NCI-H2029 treated with DMSO at 0.1 percent for 48 hours (cell line): ENCODE measurements at regions not wholly inside any gene's neighbourhood (a gene's known extent, or its start where the extent isn't known, plus 50 kb on each side); places are given as distances from the start of the nearest gene placed in this dataset.

ENCODE experiments used
- DNase-seq: peaks from one replicate; lab custom pipeline; 2025; lab: John Stamatoyannopoulos, UW

DNA sequence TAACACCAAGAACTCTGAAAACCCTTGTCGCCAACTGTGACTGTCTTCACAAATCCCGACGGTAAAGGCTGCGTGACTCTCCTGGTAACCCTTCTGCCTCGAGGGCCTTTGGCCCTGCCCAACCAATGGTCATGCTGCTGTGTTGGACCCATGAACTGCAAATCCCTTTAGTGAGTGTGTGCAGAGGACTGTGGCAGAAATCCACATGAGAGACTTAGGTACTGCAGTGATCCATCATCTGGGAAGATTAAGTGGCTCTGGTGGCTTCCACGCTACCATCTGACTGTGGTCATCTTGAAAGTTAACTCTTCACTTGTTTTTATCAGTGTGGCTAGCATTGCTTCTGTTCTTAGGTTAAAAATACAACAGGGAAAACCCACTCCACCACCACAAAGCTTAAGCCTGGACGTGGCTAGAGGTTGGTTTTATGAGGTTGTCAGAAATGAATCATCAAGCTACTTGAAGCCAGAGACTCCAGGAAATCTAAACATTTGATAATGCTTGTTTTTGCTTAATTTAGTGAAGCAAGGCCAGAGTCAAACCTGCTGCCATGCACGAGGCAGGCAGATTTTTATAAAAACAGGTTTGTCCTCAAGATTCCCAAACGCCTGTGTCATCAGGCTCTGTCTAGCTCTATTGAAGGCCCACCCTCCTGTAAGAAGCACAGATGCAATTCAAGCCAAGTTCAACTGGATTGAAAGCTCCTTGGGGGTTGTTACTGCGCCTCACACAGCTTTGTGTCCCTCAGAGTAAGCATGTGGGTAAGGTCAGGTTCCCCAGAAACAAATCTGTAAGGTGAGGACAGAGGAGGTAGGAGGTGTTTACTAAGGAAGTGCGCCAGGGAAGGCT is 52.7 kb upstream of the ERCC6L2 start:
- DNase-seq = no peak

DNA sequence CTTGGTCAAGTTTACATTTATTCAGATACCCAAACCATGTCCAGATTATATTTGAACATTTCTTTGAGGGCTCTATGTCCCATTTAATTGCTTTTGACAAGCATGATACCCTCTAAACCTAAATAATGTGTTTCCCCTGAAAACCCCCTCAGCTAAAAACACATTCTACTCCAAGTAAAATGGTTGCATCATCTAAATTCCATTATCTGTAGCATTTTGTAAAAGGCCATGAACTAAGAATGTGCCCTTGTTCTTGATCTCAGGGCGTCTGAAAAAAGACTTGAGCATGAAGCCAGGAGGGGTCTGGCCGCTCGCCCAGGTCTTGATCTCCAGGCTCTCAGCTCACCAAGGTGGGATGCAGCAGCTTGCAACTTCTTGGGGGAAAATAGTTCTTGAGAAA is 53.5 kb upstream of the ERCC6L2 start:
- DNase-seq = no peak

DNA sequence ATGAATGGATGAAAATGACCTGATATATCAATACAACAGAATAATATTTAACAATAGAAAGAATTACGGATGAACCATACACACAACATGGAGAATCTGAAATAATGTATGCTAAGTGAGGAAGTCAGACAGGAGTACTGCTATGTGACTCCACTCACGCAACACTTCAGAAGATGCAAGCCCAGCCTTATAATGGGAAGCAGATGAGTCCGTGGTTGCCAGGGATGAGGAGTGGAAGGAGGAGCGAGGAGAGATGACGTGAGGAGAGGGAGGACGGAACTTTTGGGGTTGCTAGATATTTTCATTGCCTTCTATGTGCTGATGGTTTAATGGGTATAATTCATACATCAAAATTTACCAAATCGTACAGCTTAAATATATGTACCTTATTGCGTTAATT is 55.4 kb upstream of the ERCC6L2 start:
- no peak for DNase-seq

DNA sequence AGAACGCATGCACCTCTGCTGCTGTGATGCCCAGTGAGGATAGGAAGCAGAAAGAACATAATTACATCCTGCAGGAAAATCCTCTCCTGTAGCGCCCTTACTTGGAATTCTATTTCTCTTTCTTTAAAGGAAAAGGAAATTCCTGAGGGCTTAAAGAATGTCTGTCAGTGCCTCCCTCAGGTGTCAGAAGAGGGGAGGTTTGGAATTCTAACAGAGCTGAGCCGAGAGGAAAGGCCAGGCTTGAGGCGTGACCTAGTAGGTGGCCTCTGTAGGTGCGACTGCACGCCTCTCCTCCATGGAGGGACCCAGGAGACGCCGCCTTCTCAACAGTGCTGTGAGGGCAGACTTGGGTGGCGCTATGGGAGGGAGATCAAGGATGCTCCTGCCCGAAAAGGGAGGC is 55.9 kb upstream of the ERCC6L2 start:
- DNase-seq = no peak

DNA sequence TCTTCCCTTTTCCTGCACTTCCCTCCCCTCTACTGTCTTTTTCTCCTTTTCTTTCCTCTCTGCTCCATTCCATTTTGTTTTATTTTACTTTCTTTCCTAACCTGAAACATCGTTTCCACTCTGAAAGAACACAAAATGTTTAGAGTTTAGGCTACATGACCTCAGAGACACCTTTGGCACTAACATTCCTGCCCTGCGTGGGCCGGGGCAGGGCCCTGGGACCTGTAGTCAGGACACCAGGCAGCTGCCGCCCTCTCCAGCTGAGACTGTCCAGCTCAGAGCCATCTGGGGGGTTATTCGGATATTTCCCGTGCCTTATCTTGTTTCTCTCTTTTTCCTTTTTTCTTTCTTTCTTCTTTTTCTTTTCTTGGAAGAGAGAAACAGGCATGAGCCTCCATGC is 58.3 kb upstream of the ERCC6L2 start:
- DNase-seq = no peak

DNA sequence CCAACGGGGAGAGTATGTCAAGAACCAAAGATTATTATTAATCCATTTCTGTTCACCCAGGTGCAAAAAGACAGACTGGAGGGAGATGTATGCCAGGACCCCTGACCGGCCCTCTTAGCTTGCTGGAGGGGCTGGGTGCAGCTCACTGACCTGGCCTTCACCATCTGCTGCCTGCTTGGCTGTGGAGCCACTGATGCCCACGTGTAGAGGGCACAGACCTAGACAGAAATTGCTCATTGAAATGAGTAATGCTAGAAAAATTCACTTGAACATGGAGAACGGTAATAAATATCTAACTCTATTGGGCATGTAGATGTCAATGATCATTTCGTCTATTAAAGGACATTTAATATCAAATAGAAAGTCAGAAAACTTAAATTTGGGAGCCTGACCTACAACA is 58.8 kb upstream of the ERCC6L2 start:
- no peak for DNase-seq

DNA sequence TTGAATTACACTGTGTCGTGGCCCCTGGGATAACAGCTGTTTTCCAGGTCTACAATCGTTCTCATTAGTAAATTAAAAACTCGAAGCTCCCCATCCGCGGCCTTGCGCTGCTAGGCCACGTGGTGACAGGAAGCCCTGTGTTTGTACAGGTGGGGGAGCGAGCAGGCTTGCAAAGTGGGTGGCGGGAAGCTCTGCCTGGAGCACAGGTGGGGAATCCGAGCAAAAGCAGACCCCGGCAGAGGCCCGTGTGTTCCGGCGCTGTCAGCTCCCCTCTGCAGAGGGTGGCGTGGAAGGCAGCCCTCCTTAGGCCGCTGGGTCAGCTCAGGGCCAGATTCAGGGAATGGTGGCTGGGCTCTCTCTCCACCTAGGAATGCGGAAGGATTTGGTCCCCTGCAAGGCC is 59.5 kb upstream of the ERCC6L2 start:
- no peak for DNase-seq

DNA sequence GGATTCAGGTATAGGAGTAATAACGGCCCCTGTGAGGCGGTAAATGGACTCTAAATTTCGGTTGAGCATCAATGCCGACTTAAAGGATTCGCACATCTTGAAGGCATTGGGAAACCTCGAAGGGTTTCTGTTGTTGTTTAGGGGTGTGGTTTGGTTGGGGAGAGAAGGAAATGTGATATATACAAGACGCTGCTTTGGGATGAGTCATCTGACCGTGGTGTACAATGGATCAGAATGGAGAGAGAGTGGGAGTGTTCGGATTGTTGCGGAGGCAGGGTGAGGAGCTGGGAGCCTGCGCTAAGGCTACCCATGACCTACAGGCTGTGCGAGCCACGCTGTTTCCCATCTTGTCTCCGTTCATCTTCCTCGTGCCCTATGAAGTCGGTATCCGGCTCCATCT is 60.4 kb upstream of the ERCC6L2 start:
- DNase-seq = no peak

DNA sequence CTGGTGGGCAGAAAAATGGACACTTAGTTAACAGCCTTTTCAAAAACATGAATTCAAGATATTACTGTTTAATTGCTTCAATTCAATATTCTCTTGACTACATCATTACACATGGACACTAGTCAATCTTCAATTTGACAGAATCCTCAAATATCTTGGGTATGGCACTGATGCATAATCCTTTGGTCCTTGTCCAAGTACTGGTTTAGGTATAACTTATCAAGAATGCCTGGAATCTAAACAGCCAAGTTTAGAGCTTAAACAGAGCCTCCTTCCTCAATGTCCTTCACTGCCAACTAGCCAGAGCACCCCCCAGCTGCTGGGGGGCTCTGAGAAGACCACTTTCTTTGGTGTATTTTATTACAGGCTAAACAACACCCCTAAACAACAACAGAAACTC is 61.6 kb upstream of the ERCC6L2 start:
- no peak for DNase-seq

DNA sequence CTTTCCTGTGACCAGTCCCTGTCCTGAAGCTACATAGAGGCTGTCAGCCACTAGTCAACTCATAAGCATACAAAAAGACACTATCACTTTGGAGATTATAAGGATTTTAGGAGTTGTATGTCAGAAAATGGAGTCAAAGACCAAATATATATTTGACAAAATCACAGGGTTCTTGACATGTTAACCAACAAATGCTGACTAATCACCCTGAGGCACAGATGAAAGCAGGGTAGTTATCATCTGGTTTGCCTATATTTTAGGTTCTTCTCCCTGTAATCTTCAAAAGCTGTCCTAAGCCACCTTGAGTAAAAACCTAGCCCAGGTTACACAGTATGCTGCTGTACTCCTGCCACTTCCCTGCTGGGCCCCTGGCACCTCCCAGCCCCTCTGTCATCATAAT is 64.7 kb upstream of the ERCC6L2 start:
- no peak for DNase-seq

DNA sequence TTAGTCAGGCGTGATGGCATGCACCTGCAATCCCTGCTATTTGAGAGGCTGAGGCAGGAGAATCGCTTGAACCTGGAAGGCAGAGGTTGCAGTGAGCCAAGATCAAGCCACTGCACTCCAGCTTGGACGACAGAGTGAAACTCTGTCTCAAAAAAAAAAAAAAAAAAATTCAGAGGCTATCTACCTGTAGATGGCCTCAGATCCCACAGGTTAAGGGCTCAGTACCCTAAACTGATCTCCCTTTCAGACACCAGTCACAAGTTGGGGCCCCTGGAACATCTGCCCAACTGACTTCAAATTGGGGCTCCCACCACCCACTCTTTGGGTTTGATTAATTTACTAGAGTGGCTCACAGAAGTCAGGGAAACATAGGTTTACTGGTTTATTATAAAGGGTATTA is 65.4 kb upstream of the ERCC6L2 start:
- no peak for DNase-seq

DNA sequence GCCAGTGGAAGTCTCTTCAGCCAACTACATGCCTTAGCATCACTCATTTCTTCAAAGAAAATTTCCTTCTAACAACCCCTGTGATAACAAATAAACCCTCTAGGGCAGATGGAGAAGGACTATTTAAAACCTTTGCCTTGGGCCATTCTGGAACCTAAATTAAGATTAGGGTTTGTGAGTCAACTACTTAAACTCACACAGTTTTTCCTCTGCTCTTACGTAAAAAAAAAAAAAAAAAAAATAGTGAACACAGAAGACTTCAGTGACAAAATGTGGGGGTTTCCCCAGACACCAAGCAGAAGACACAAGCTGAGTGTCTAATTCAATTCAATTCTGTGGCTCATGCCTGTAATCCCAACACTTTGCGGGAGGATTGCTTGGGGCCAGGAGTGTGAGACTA is 65.8 kb upstream of the ERCC6L2 start:
- no peak for DNase-seq

DNA sequence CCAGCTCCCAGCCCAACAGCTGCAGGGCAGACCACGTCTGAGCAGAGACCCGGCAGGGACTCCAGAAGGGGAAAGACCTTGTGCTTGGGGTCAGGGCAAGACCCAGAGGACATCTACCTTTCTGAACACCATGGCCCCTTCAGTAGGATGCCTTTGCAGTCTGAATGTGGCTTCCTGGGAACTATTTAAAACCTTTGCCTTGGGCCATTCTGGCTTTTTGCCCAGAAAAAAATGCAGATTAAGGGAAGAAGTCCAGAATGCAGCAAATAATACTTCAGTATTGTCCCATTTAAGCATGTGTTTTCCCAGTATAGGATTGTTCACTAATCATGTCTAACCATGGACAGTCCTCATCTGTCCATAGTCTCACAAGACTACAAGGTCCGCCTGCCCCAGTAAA is 67.5 kb upstream of the ERCC6L2 start:
- DNase-seq = no peak

DNA sequence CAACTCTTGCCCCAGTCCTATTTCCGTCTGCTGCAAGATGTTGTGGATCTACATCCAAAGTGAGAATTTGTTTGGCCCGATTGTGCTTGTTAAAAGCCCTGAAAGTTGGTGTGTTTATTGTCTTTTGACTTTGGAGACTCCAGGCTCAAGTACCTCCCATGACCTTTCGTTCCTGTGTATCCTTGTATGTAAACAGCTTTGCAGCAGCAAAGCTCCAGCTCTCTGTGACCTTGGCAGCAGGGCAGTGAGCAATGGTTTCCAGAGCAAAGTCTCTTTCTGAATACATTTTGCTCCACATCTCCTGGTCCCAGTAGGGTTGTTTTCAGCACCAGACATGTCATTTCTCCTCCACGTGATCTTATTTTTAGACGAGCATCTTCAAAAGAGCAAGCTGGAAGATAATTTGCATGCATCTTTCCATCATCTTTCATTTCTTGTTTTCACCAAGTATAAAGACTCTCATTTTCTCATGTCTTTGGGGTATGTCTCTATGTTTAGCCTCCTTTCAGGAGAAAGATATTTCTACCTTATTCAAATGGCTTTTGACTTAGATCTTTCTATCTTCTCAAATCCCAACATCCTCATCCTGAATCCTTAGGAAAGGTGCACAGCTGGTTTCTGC is 68.1 kb upstream of the ERCC6L2 start:
- DNase-seq = no peak

DNA sequence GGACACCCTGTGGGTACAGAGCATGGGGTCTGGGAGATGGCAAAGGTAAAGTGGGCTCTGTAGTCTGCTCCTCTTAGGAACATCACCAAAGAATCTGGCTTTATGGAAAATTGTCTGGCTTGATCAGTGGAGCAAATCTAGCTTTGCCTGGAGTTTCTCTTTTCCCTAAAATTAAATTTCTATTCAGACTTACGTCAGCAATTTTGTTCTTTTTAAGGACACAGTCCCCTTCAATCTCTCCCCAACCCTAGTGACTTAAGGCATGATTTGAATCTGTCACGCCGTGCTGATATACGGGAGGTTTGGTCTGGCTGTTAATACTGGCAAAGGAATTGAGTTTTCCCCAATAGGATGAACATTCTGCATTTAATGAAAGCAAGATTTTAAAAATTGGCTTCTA is 72.3 kb upstream of the ERCC6L2 start:
- no peak for DNase-seq

DNA sequence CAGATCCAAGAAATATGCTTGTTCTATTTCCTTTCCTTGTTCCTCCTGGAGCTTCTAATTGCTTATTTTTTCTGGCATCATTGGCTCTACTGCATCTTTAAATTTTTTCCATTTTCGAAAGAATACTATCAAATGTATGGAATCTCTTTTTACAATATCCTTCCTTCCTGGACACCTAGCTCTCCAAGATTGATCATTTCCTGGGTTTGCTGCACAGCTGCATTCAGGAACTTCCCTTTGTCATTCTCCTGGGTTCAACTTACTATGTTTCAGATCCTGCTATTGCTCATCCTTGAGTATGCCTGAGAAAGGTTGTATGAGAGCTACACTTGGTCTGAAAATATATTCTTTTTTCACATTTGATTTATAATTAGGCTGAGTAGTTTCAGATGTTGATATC is 73.7 kb upstream of the ERCC6L2 start:
- DNase-seq = no peak

DNA sequence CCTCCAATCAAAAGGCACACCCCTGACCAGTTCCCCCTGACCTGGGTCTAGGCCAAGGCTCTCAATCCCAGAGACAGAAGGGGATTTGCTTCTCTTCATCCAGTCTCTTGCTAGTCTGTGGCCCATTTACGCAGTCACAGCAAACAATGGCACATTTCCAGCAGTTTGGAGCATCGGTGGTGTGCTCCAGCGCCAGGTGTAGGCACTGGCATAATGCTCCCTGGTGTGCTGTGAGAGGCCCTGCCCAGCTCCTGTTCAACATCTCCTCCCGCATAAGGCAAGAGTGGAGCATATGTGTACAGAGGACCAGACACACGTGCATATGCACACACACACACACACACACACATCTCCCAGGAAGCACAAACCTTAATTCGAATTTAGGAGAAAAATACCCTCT is 79.5 kb upstream of the ERCC6L2 start:
- DNase-seq = peak; percentile 92

DNA sequence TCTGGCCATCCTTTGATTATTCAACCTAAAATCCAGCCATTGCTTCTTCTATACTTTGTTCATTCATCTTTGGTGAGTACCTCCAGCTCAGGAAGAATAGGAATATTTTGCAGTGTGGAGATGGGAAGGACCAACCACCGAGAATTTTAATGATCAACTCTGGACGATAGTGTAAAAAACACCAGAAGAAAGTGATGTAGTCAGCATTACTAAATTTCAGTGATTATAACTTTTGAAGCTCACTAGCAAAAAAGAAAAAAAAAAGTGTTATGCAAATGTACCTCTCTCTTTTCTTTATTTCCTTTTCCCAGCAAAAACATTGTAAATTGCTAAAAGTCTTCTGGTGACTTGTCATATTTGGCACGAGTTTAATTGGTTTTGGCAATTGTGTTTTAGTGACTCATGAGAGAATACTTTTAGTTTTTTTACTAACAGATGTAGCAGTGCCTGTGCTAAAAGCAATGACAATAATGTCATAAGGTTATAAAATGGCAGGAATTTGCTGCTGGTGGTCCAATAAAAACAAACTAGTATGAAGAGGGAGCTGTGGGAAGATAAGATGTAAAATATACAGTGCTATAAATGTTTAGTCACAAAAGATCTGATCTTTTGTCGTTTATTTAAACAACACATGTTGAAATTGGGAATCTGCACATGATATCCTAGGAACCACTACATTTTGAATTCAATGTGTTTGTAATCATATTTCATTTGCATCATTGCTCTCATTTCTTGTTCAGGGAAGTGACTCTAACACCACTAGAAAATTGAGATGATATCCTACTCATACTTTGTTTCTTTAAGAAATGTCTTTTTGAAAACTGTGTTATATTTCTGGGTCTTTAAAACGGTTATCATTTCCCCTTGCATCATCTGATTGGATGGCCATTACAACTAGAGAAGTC is 81.3 kb upstream of the ERCC6L2 start:
- no peak for DNase-seq

DNA sequence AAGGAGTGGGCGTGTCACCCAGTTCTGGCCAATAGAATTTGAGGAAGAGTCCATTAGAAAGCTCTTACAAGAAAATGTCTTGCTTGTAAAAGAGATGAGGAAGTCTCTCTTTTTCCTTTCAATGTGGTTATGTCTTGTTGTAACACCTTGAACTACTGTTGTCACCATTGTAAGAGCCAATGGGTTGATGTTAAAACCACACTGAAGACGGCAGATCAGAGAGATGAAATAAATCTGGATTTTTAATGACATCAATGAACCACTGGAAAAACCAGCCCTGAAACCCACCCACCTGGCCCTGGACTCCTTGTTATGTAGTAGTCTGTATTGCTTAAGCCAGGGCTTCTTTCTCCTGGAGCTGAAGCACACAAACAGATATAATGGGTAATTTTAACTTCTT is 83.8 kb upstream of the ERCC6L2 start:
- DNase-seq = no peak

DNA sequence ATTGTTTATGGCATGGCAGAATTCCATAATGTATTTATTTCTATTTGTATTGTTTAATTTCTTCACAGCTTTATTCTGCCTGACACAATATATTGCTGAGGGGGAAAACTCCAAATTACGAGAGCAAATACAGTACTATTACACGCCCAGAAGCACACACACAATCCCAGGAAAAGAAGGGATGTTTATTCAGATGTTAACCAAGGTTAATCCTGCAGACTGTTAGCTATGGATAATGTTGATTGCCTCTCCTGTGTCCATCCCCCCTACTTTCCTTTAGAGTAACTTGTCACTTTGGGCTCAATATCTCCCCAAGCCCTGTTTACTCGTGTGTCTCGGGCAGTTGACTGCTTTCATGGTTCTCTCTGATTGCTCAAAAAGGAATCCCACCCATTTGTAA is 84.2 kb upstream of the ERCC6L2 start:
- DNase-seq = no peak

DNA sequence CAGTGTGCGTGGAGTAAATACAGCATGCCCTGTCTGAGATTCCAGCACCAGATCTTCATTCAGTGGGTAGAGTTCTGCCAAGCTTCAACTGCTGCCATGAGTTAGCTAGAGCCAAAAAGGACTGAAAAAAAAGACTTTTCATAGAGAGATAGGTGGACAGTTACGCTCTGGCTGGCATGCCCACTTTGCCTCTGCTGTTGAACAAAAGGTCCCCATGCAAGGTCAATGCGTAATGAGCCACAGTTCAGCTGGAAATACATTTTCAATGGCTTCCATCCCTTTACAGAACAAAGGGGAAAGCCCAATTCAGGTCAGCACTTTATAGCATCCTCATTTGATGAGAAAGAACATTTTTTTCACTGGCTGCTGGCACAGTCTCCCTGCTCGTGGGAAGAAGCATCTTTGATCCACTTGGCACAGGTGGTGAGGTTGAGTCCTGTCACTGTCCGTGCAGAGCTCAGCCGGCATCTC is 86.9 kb upstream of the ERCC6L2 start:
- DNase-seq = no peak

DNA sequence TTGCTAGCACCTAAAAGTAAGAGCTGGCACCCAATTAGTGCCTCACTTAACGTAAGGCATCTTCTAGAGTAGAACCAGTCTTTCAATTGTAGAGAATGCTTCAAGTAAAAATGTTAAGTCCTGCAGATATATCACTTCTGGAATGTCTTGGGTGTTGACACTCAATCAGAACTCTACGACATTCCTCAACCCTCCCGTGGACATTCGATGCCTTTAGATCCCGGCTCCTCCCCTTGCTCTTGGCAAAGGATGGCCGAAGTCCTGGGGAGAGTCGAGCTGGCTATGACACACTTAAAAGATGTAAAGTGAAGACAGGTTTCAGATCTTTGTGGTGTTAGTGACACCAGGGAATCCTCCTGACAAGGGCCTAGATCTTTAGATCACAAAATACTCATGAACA is 87.5 kb upstream of the ERCC6L2 start:
- no peak for DNase-seq

DNA sequence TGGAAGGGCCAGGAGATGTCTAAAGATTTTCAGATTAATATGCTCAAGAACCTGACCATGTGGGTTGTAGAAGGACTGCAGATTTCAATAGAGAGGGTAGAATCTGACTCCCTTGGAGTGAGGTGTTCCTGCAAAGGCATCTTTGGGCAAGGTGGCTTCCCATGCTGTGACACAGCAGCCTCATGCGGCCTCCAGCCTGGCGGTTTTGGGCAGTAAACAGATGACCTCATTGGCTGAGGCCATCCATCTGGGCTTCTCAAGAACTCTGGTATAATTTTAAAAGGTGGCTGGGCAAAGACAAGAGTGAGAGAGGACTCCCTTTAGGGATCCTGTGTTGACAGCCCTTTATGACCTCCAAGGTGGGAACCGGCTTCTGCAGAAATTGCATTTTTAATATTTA is 90.3 kb upstream of the ERCC6L2 start:
- DNase-seq = no peak
